ENCODE measurements at regions not wholly inside any gene's neighbourhood (a gene's known extent, or its start where the extent isn't known, plus 50 kb on each side); places are given as distances from the start of the nearest gene placed in this dataset.

GRCh38 chr11:92399705-92400104 is 175.1 kb downstream of the FAT3 start:
- TF ChIP-seq CTCF (IDR thresholded peaks at IDR 0.05; ENCODE audit: low read depth, low read length): no peak
- no peak overlapping the region for H3K4me3 ChIP-seq (ENCODE audit: low read depth, low read length)

GRCh38 chr11:92401520-92401919 is 176.9 kb downstream of the FAT3 start:
- H3K4me3 ChIP-seq (ENCODE audit: low read depth, low read length): no peak overlapping the region
- TF ChIP-seq CTCF (IDR thresholded peaks at IDR 0.05; ENCODE audit: low read depth, low read length): no peak

- TF ChIP-seq CTCF (IDR thresholded peaks at IDR 0.05; ENCODE audit: low read depth, low read length): no peak
- H3K4me3 ChIP-seq (ENCODE audit: low read depth, low read length): no peak overlapping the region
Measured at GRCh38 chr11:92406472-92406871, 181.9 kb downstream of the FAT3 start.

- TF ChIP-seq CTCF (IDR thresholded peaks at IDR 0.05; ENCODE audit: low read depth, low read length): no peak
- H3K4me3 ChIP-seq (ENCODE audit: low read depth, low read length): no peak overlapping the region
Measured at GRCh38 chr11:92409355-92409754, 184.7 kb downstream of the FAT3 start.

GRCh38 chr11:92409956-92410355 is 185.3 kb downstream of the FAT3 start:
- no peak overlapping the region for H3K4me3 ChIP-seq (ENCODE audit: low read depth, low read length)
- no peak for TF ChIP-seq CTCF (IDR thresholded peaks at IDR 0.05; ENCODE audit: low read depth, low read length)

- H3K4me3 ChIP-seq (ENCODE audit: low read depth, low read length): no peak overlapping the region
- no peak for TF ChIP-seq CTCF (IDR thresholded peaks at IDR 0.05; ENCODE audit: low read depth, low read length)
Measured at GRCh38 chr11:92410526-92410925, 185.9 kb downstream of the FAT3 start.

- H3K4me3 ChIP-seq (ENCODE audit: low read depth, low read length): no peak overlapping the region
- TF ChIP-seq CTCF (IDR thresholded peaks at IDR 0.05; ENCODE audit: low read depth, low read length): no peak
Measured at GRCh38 chr11:92411431-92411830, 186.8 kb downstream of the FAT3 start.
